H1 (cell line): ENCODE measurements at regions not wholly inside any gene's neighbourhood (a gene's known extent, or its start where the extent isn't known, plus 50 kb on each side); places are given as distances from the start of the nearest gene placed in this dataset.

Experiments used
- CTCF ChIA-PET: fragments of 300-600 bp; sonication (Branson Sonifier 250); formaldehyde crosslinking; loops from one replicate; lab custom pipeline; 2021; ENCODE audit not compliant: partially characterized antibody; lab: Charles Lee
- POLR2A ChIA-PET: fragments of 300-600 bp; sonication (Branson Sonifier 250); formaldehyde crosslinking; loops from one replicate; lab custom pipeline; 2021; ENCODE audit warnings: inconsistent platforms; ENCODE audit not compliant: partially characterized antibody; lab: Charles Lee
- DNase-seq, 2 experiments: peaks; one replicate each; pipeline versions ENCODE4 v3.0.0 to v3.0.0-alpha.2; 2010 to 2022; ENCODE audit warnings: low spot score in 2 of 2, low read depth in 1 of 2, mixed read lengths in 1 of 2
- FAIRE-seq: peaks from 2 replicates; lab custom pipeline; 2011; peaks lifted over from hg19 to GRCh38; lab: Jason Lieb, UNC
- H2AFZ ChIP-seq: 2 replicates; pipeline ENCODE4 v1.8.1; 2012; ENCODE audit warnings: low read length, inconsistent platforms
- H2AK5ac ChIP-seq: 2 replicates; pipeline ENCODE4 v1.6.1; 2013; ENCODE audit warnings: low read depth, low read length
- H2BK120ac ChIP-seq: replicated peaks from 2 replicates; pipeline ENCODE3; 2013; ENCODE audit warnings: low read depth, low read length, inconsistent platforms
- H2BK12ac ChIP-seq: 2 replicates; pipeline ENCODE4 v1.6.1; 2013; ENCODE audit warnings: low read depth, low read length
- H2BK15ac ChIP-seq: 2 replicates; pipeline ENCODE4 v1.6.1; 2013; ENCODE audit warnings: low read length
- H2BK20ac ChIP-seq: 2 replicates; pipeline ENCODE4 v1.6.1; 2013; ENCODE audit warnings: low read length
- H2BK5ac ChIP-seq: 2 replicates; pipeline ENCODE4 v1.6.1; 2013; ENCODE audit warnings: low read depth, low read length
- H3K14ac ChIP-seq: 2 replicates; pipeline ENCODE4 v1.6.1; 2013; ENCODE audit warnings: inconsistent platforms; ENCODE audit not compliant: insufficient read length
- H3K18ac ChIP-seq: 2 replicates; pipeline ENCODE4 v1.6.1; 2013; ENCODE audit warnings: low read length; ENCODE audit errors: extremely low read depth
- H3K23ac ChIP-seq: 2 replicates; pipeline ENCODE4 v1.6.1; 2013; ENCODE audit warnings: inconsistent platforms; ENCODE audit not compliant: insufficient read length
- H3K23me2 ChIP-seq: 2 replicates; pipeline ENCODE4 v1.6.1; 2013; ENCODE audit warnings: low read depth, low read length
- H3K27ac ChIP-seq: 2 replicates; pipeline ENCODE4 v1.6.1; 2011; ENCODE audit warnings: low read depth, low read length, inconsistent platforms
- H3K27me3 ChIP-seq, 4 experiments: replicated peaks in 1 of 4; 1 replicate in 1 of 4; 2 replicates in 3 of 4; pipeline versions ENCODE4 v1.6.1 to v1.8.1; 2011 to 2013; ENCODE audit warnings: low read length in 3 of 4, mild to moderate bottlenecking in 3 of 4, inconsistent platforms in 2 of 4, mixed read lengths in 2 of 4, moderate library complexity in 1 of 4; ENCODE audit not compliant: control insufficient read depth in 3 of 4, insufficient read depth in 3 of 4; ENCODE audit errors: extremely low read depth in 1 of 4
- H3K36me3 ChIP-seq, 4 experiments: 2 replicates each; pipeline versions ENCODE4 v1.6.1 to v1.8.1; 2011 to 2013; ENCODE audit warnings: mild to moderate bottlenecking in 4 of 4, low read length in 3 of 4, moderate library complexity in 2 of 4, control low read depth in 1 of 4, inconsistent platforms in 1 of 4; ENCODE audit not compliant: insufficient read depth in 4 of 4, control insufficient read depth in 2 of 4
- H3K4ac ChIP-seq: replicated peaks from 2 replicates; pipeline ENCODE3; 2013; ENCODE audit warnings: low read length, low read depth, mixed read lengths, inconsistent platforms; ENCODE audit not compliant: insufficient read length
- H3K4me1 ChIP-seq, 4 experiments: replicated peaks in 1 of 4; 1 replicate in 1 of 4; 2 replicates in 3 of 4; pipeline versions ENCODE4 v1.6.1 to v1.8.1; 2011 to 2013; ENCODE audit warnings: low read length in 3 of 4, inconsistent platforms in 2 of 4, mixed read lengths in 1 of 4; ENCODE audit not compliant: insufficient read depth in 4 of 4, control insufficient read depth in 3 of 4
- H3K4me2 ChIP-seq, 2 experiments: 2 replicates each; pipeline versions ENCODE4 v1.6.1 to v1.8.1; 2011 to 2013; ENCODE audit warnings: low read depth in 2 of 2, low read length in 2 of 2, control low read depth in 1 of 2, inconsistent platforms in 1 of 2, mild to moderate bottlenecking in 1 of 2; ENCODE audit not compliant: insufficient read depth in 1 of 2
- H3K4me3 ChIP-seq, 4 experiments: fragments of 200-600, 300-600 bp in 1 of 4; sonication (generic), shearing (Covaris generic), sonication (Bioruptor Twin) in 1 of 4; 2 replicates each; pipeline versions ENCODE4 v1.5.1 to v1.8.1; 2011 to 2016; ENCODE audit warnings: low read length in 4 of 4, low read depth in 3 of 4, control low read depth in 2 of 4, inconsistent platforms in 2 of 4, mild to moderate bottlenecking in 2 of 4, mixed read lengths in 1 of 4, moderate library complexity in 1 of 4; ENCODE audit not compliant: insufficient read depth in 2 of 4; ENCODE audit errors: extremely low read depth in 1 of 4
- H3K56ac ChIP-seq: replicated peaks from 2 replicates; pipeline ENCODE3; 2013; ENCODE audit warnings: low read depth, mild to moderate bottlenecking, mixed read lengths, low read length, inconsistent platforms; ENCODE audit not compliant: insufficient read length
- H3K79me1 ChIP-seq: 2 replicates; pipeline ENCODE4 v1.6.1; 2013; ENCODE audit warnings: low read depth, low read length, control low read depth
- H3K79me2 ChIP-seq, 2 experiments: 2 replicates each; pipeline versions ENCODE4 v1.6.1 to v1.8.1; 2012 to 2013; ENCODE audit warnings: low read length in 2 of 2, mild to moderate bottlenecking in 2 of 2, inconsistent platforms in 1 of 2; ENCODE audit not compliant: insufficient read depth in 2 of 2, control insufficient read depth in 1 of 2
- H3K9ac ChIP-seq, 4 experiments: replicated peaks in 1 of 4; 1 replicate in 1 of 4; 2 replicates in 3 of 4; pipeline versions ENCODE4 v1.6.1 to v1.8.1; 2011 to 2013; ENCODE audit warnings: low read depth in 3 of 4, low read length in 3 of 4, control low read depth in 2 of 4, mild to moderate bottlenecking in 2 of 4, moderate library complexity in 2 of 4, inconsistent platforms in 1 of 4; ENCODE audit errors: extremely low read depth in 1 of 4
- H3K9me3 ChIP-seq, 2 experiments: 2 replicates each; pipeline versions ENCODE4 v1.6.1 to v1.8.1; 2012 to 2013; ENCODE audit warnings: mild to moderate bottlenecking in 2 of 2, moderate library complexity in 2 of 2, control low read depth in 1 of 2, inconsistent platforms in 1 of 2, low read depth in 1 of 2, low read length in 1 of 2, mixed read lengths in 1 of 2; ENCODE audit not compliant: insufficient read depth in 2 of 2
- H4K20me1 ChIP-seq, 2 experiments: replicated peaks in 1 of 2; 2 replicates each; pipeline versions ENCODE3 to v1.8.1; 2011 to 2013; ENCODE audit warnings: inconsistent platforms in 2 of 2, low read length in 2 of 2, mild to moderate bottlenecking in 1 of 2; ENCODE audit not compliant: insufficient read depth in 2 of 2, control insufficient read depth in 1 of 2
- H4K5ac ChIP-seq: 2 replicates; pipeline ENCODE4 v1.6.1; 2013; ENCODE audit warnings: low read length, low read depth, mixed read lengths, inconsistent platforms; ENCODE audit not compliant: insufficient read length
- H4K8ac ChIP-seq: 2 replicates; pipeline ENCODE4 v1.8.0; 2013; ENCODE audit warnings: mild to moderate bottlenecking, moderate library complexity, low read length, inconsistent platforms; ENCODE audit not compliant: insufficient read depth; ENCODE audit errors: extremely low read depth
- H4K91ac ChIP-seq: replicated peaks from 2 replicates; pipeline ENCODE3; 2013; ENCODE audit warnings: low read length, mixed read lengths, inconsistent platforms; ENCODE audit not compliant: insufficient read length
- EGR1 ChIP-seq: IDR thresholded peaks from 2 replicates; pipeline ENCODE4 v1.6.1; 2011; ENCODE audit warnings: low read depth, low read length, borderline replicate concordance
- EP300 ChIP-seq, 2 experiments: IDR thresholded peaks; 1 replicate in 1 of 2; 2 replicates in 1 of 2; pipeline ENCODE4 v1.6.1; 2011 to 2012; ENCODE audit warnings: low read depth in 2 of 2, low read length in 2 of 2, mild to moderate bottlenecking in 2 of 2, borderline replicate concordance in 1 of 2, inconsistent platforms in 1 of 2, moderate library complexity in 1 of 2
- NANOG ChIP-seq: IDR thresholded peaks from 2 replicates; pipeline ENCODE4 v1.6.1; 2011; ENCODE audit warnings: low read length, low read depth, mild to moderate bottlenecking, inconsistent platforms; ENCODE audit not compliant: insufficient read depth, poor library complexity, severe bottlenecking
- PHF8 ChIP-seq: fragments of 200-600 bp; sonication (generic); conservative IDR thresholded peaks from 2 replicates; pipeline ENCODE4 v1.7.1; 2012; ENCODE audit warnings: low read depth, mild to moderate bottlenecking, inconsistent platforms, low read length, moderate library complexity
- POLR2A ChIP-seq, 2 experiments: IDR thresholded peaks; 1 replicate in 1 of 2; 2 replicates in 1 of 2; pipeline ENCODE4 v1.6.1; 2011; ENCODE audit warnings: low read depth in 2 of 2, low read length in 2 of 2, mild to moderate bottlenecking in 2 of 2; ENCODE audit errors: control extremely low read depth in 1 of 2
- RNF2 ChIP-seq: fragments of 200-900, 300-1000 bp; sonication (generic); IDR thresholded peaks from 2 replicates; pipeline ENCODE4 v1.7.1; 2016; ENCODE audit warnings: borderline replicate concordance, low read depth, mild to moderate bottlenecking, antibody characterized with exemption, low read length; ENCODE audit not compliant: poor library complexity, severe bottlenecking; ENCODE audit errors: missing control alignments
- SIN3A ChIP-seq, 2 experiments: IDR thresholded peaks in 1 of 2; conservative IDR thresholded peaks in 1 of 2; 2 replicates each; pipeline ENCODE4 v1.6.1; 2011 to 2012; ENCODE audit warnings: low read length in 2 of 2, improper control_type of control experiment in 1 of 2, low read depth in 1 of 2, mild to moderate bottlenecking in 1 of 2
- SIRT6 ChIP-seq: IDR thresholded peaks from one replicate; pipeline ENCODE4 v1.7.1; 2012; ENCODE audit warnings: low read length, inconsistent platforms
- ZNF274 ChIP-seq: IDR thresholded peaks from 2 replicates; pipeline ENCODE4 v1.7.0; 2012; ENCODE audit warnings: low read length, borderline replicate concordance; ENCODE audit errors: extremely low read depth

DNA sequence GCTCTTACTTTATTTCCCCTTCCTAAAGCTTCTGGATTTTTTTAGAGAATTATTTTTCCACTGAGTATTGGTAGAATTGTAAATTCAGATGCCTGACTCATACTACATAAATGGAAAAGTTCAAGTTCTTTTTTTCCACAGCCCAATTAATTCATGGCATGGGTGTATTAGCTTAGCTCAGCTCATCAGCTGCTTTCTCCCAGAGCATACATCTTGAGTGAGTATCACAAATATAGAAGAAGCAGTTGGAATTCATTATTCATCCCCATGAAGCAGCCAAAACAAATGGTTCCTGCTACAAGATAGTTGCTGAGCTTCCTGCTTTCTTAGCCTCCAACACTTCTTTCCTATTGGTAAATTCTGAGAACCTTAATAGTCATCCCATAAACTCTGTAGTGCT lies 105.1 kb downstream of the C12orf50 start:
- Histone ChIP-seq H3K18ac (no peak overlapping the region), H3K79me1 (no peaks in the 10 kb centered on the region), H3K4me3 (no peak overlapping the region), H2BK20ac (no peak overlapping the region), H2BK120ac (no peak overlapping the region), H2AK5ac (no peak overlapping the region), H2BK15ac (no peak overlapping the region), H3K14ac (no peak overlapping the region), H3K79me2 (no peaks in the 10 kb centered on the region), H2BK5ac (no peak overlapping the region), H3K23me2 (no peaks in the 10 kb centered on the region), H3K4me1 (no peaks in the 10 kb centered on the region), H3K36me3 (no peaks in the 10 kb centered on the region), H3K9ac (no peak overlapping the region), H4K20me1 (no peaks in the 10 kb centered on the region), H3K27me3 (no peaks in the 10 kb centered on the region), H2AFZ (no peak overlapping the region), H2BK12ac (no peak overlapping the region), H3K27ac (no peak overlapping the region), H4K8ac (no peak overlapping the region), H4K5ac (no peak overlapping the region)
- no peak for DNase-seq
- POLR2A ChIA-PET, result no interaction called here
- CTCF ChIA-PET, result interaction anchor here (1.0 kb wide), 1 partner anchor 76 kb away, joined by 4 read pairs; no protein-coding TSS in a partner anchor
- TF ChIP-seq SIRT6 (no peak), RNF2 (no peak), ZNF274 (no peak), NANOG (no peak), SIN3A (conservative IDR thresholded peaks at IDR 0.05 in 1 of 2, IDR thresholded peaks at IDR 0.05 in 1 of 2; ENCODE audit: low read depth in 1 of 2, low read length in 2 of 2) (no peak), PHF8 (no peak), EP300 (IDR thresholded peaks at IDR 0.05; ENCODE audit: borderline replicate concordance in 1 of 2, low read depth in 2 of 2, low read length in 2 of 2) (no peak), POLR2A (IDR thresholded peaks at IDR 0.05; ENCODE audit: control extremely low read depth in 1 of 2, low read depth in 2 of 2, low read length in 2 of 2) (no peak), EGR1 (no peak)
- TF ChIP-seq, all 59 proteins: peak for 0
- Histone ChIP-seq H3K23ac (no peak overlapping the region), H3K9me3 (no peaks in the 10 kb centered on the region), H3K4me2 (no peak overlapping the region), H3K56ac (no peak overlapping the region), H3K4ac (no peak overlapping the region), H4K91ac (no peak overlapping the region)
- no peak for FAIRE-seq
